Activated CD8-positive, alpha-beta T cell treated with anti-CD3 and anti-CD28 coated beads for 36 hours (primary cell): ENCODE measurements at regions not wholly inside any gene's neighbourhood (a gene's known extent, or its start where the extent isn't known, plus 50 kb on each side); places are given as distances from the start of the nearest gene placed in this dataset.

Experiments
- ATAC-seq: fragments of 200-7000 bp; cut with Tn5 transposase; one replicate; pipeline ENCODE4 v1.10.0; 2021; ENCODE audit warnings: mild to moderate bottlenecking, moderate library complexity
- CTCF ChIA-PET: fragments of 350-600 bp; sonication (Branson Sonifier 250); formaldehyde crosslinking; loops from one replicate; lab custom pipeline; 2021; ENCODE audit warnings: antibody characterized with exemption; lab: Charles Lee
- POLR2A ChIA-PET: fragments of 350-600 bp; sonication (Branson Sonifier 250); formaldehyde crosslinking; loops from one replicate; lab custom pipeline; 2021; ENCODE audit warnings: antibody characterized with exemption; lab: Charles Lee
- DNase-seq: peaks from one replicate; pipeline ENCODE4 v3.0.0-alpha.2; 2020
- H3K27ac Mint-ChIP-seq: one replicate; pipeline ENCODE4 v1.8.0; 2021; ENCODE audit warnings: mild to moderate bottlenecking, mixed read lengths
- H3K27me3 Mint-ChIP-seq: one replicate; pipeline ENCODE4 v1.8.0; 2021; ENCODE audit warnings: mixed read lengths
- H3K36me3 Mint-ChIP-seq: one replicate; pipeline ENCODE4 v1.8.0; 2021; ENCODE audit warnings: low read depth, mixed read lengths
- H3K4me1 Mint-ChIP-seq: one replicate; pipeline ENCODE4 v1.8.0; 2021; ENCODE audit warnings: low read depth, mixed read lengths
- H3K4me3 Mint-ChIP-seq: one replicate; pipeline ENCODE4 v1.8.0; 2021; ENCODE audit warnings: mild to moderate bottlenecking, moderate library complexity, mixed read lengths
- H3K9me3 Mint-ChIP-seq: one replicate; pipeline ENCODE4 v1.8.0; 2021; ENCODE audit warnings: mixed read lengths
- intact Hi-C: fragments of 100-400 bp; cut with micrococcal nuclease; formaldehyde crosslinking; loops from one replicate; pipeline ENCODE4 v1.10.0; 2022
- TF ChIP-seq, protein P1 (sequence below): fragments of 200-600 bp; IDR thresholded peaks from one replicate; pipeline ENCODE4 v1.8.0; 2022; ENCODE audit warnings: antibody characterized with exemption, mild to moderate bottlenecking

DNA sequence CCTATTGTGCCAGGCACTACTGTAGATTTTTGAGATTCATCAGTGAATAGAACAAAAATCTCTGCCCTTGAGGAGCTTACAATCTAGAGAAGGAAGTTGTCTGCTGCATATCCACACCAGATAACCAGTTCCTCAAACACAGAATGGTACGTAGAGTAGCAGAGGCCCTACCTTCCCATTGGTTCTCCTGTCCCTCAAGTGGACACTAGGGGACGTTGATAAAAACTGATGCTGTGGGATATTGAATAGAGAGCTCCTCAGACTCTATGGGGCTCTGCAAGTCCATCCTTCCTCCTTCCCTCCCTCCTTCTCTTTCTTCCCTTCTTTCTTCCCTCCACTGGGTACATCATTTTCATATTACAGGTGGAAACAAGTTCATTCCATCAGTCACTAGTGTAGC, 371.3 kb downstream of the PBX1 start:
- TF ChIP-seq, protein P1, sequence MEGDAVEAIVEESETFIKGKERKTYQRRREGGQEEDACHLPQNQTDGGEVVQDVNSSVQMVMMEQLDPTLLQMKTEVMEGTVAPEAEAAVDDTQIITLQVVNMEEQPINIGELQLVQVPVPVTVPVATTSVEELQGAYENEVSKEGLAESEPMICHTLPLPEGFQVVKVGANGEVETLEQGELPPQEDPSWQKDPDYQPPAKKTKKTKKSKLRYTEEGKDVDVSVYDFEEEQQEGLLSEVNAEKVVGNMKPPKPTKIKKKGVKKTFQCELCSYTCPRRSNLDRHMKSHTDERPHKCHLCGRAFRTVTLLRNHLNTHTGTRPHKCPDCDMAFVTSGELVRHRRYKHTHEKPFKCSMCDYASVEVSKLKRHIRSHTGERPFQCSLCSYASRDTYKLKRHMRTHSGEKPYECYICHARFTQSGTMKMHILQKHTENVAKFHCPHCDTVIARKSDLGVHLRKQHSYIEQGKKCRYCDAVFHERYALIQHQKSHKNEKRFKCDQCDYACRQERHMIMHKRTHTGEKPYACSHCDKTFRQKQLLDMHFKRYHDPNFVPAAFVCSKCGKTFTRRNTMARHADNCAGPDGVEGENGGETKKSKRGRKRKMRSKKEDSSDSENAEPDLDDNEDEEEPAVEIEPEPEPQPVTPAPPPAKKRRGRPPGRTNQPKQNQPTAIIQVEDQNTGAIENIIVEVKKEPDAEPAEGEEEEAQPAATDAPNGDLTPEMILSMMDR = no peak
- POLR2A ChIA-PET = no interaction called here
- H3K27ac Mint-ChIP-seq = no peak overlapping the region
- intact Hi-C loops = no loop called here
- H3K9me3 Mint-ChIP-seq = peaks cover 3% of the 10 kb centered on the region
- ATAC-seq = no peak
- no peaks in the 10 kb centered on the region for H3K27me3 Mint-ChIP-seq
- H3K36me3 Mint-ChIP-seq = no peaks in the 10 kb centered on the region
- H3K4me1 Mint-ChIP-seq = no peaks in the 10 kb centered on the region
- DNase-seq = no peak
- no peak overlapping the region for H3K4me3 Mint-ChIP-seq
- CTCF ChIA-PET = no interaction called here

DNA sequence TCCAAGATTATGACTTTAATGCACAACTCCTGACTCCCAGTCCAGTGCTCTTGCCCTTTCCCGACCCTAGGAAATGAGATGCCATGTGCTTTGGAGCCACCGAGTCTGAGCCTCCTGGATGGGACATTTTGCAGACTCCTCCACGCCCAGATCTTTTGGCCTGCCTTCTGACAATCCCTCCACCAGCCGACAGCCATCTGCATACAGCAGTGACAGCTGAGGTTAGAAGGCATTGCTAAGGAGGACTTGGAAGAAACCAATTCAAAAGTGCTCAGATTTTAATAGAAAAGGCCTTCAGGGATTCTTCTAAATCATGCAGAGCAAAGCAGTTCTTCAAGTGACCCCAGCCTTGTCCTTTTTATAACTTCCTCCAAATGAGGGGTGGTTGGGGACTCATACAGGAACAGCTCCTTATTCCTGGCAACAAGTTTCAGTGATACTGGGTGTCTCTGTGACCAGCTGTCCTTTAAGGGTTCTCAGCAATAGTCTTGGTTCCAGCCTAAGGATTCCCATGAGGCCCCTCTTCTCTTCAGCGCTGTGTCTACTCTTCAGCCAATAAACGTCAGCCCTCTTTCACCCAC, 369.3 kb downstream of the PBX1 start:
- Mint-ChIP-seq H3K36me3 (no peaks in the 10 kb centered on the region), H3K4me3 (no peak overlapping the region), H3K4me1 (no peaks in the 10 kb centered on the region), H3K9me3 (peaks cover 3% of the 10 kb centered on the region), H3K27me3 (no peaks in the 10 kb centered on the region), H3K27ac (no peak overlapping the region)
- TF ChIP-seq, protein P1 = no peak
- ATAC-seq (no peak), DNase-seq (no peak)
- CTCF ChIA-PET = no interaction called here
- POLR2A ChIA-PET = no interaction called here
- intact Hi-C loops = no loop called here

DNA sequence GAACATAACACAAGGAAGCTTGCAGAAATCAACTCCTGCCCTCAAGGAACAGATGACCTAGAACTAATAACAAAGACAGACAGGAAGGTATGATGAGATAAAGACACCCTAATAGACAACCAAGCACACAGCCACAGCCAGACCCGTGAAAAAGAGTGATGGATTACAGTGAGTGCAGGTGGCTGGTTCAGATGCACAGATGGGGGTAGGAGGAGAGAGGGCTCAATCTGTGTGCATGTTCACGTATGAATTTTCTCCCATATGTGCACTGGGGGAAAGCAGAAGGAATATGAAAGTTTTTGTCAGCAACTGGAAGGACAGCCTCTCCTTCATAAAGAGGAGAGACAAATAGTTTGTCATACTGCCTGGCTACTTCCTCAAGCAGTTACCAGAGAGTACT, 367.1 kb downstream of the PBX1 start:
- POLR2A ChIA-PET = no interaction called here
- Mint-ChIP-seq H3K4me1 (no peaks in the 10 kb centered on the region), H3K27me3 (no peaks in the 10 kb centered on the region), H3K36me3 (no peaks in the 10 kb centered on the region), H3K9me3 (peaks cover 3% of the 10 kb centered on the region), H3K27ac (no peak overlapping the region), H3K4me3 (no peak overlapping the region)
- TF ChIP-seq, protein P1 = no peak
- DNase-seq (no peak), ATAC-seq (no peak)
- CTCF ChIA-PET = interaction anchor here (1.4 kb wide), 1 partner anchor 9 kb away, joined by 3 read pairs; no protein-coding TSS in a partner anchor
- intact Hi-C loops = no loop called here

DNA sequence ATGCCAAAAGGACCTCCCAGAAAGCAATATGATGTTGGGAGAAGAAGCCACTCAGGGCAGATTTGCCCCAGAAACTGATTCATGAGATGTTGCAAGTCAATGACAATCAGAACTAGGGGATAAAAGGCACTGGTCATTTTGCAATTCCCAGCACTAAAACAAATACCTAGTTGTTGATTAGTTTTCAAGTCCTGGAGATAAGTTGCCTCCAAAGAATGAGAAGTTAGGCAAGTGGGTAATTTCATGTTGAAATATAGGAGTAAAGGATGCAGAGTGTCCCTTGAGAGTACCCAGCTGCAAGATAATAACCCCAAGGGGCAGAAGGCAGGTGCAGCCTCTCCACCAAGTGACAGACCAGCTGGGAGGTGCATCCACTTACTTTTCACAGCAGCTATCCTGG, 363.6 kb downstream of the PBX1 start:
- ATAC-seq (no peak), DNase-seq (no peak)
- H3K9me3 Mint-ChIP-seq = no peaks in the 10 kb centered on the region
- no peaks in the 10 kb centered on the region for H3K4me1 Mint-ChIP-seq
- ChIA-PET CTCF (no interaction called here), POLR2A (no interaction called here)
- TF ChIP-seq, protein P1 = no peak
- no peak overlapping the region for H3K27ac Mint-ChIP-seq
- H3K36me3 Mint-ChIP-seq = no peaks in the 10 kb centered on the region
- no peaks in the 10 kb centered on the region for H3K27me3 Mint-ChIP-seq
- intact Hi-C loops = no loop called here
- no peak overlapping the region for H3K4me3 Mint-ChIP-seq

DNA sequence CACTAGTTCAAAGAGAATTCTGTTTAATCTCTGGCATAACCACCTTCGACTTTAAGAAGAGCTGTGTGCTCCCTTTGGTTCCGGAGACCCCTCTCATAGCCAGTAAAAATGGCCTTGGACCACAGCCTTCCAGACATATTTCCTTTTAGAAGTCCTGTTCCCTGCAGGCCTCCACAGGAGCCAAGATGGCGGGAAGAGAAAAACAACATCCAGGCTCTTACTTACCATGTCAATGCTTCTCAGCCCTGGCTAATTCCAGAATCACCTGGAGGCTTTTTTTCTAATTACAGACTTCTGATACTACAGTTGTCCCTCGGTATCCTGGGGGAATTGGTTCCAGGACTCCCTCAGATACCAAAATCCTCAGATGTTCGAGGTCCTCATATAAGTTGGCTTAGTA, 362.5 kb downstream of the PBX1 start:
- no peak for DNase-seq
- POLR2A ChIA-PET = no interaction called here
- no peak overlapping the region for H3K27ac Mint-ChIP-seq
- H3K9me3 Mint-ChIP-seq = no peaks in the 10 kb centered on the region
- intact Hi-C loops = no loop called here
- TF ChIP-seq, protein P1 = no peak
- no peak for ATAC-seq
- H3K4me3 Mint-ChIP-seq = no peak overlapping the region
- no peaks in the 10 kb centered on the region for H3K36me3 Mint-ChIP-seq
- no peaks in the 10 kb centered on the region for H3K4me1 Mint-ChIP-seq
- no peaks in the 10 kb centered on the region for H3K27me3 Mint-ChIP-seq
- CTCF ChIA-PET = no interaction called here
